Stimulated activated naive CD8-positive, alpha-beta T cell treated with anti-CD3 and anti-CD28 coated beads, Interleukin-15, Interleukin-2, amounts not matched to agents 100 ng/mL and 50 ng/mL, for 24 hours (primary cell): ENCODE measurements at regions not wholly inside any gene's neighbourhood (a gene's known extent, or its start where the extent isn't known, plus 50 kb on each side); places are given as distances from the start of the nearest gene placed in this dataset.

Experiments used
- H3K27ac Mint-ChIP-seq: one replicate; pipeline ENCODE4 v1.8.0; 2021; ENCODE audit warnings: mild to moderate bottlenecking, mixed read lengths
- H3K27me3 Mint-ChIP-seq: one replicate; pipeline ENCODE4 v1.8.0; 2021; ENCODE audit warnings: mixed read lengths
- H3K36me3 Mint-ChIP-seq: one replicate; pipeline ENCODE4 v1.8.0; 2021; ENCODE audit warnings: low read depth, mixed read lengths
- H3K4me1 Mint-ChIP-seq: one replicate; pipeline ENCODE4 v1.8.0; 2021; ENCODE audit warnings: low read depth, mixed read lengths
- H3K4me3 Mint-ChIP-seq: one replicate; pipeline ENCODE4 v1.8.0; 2021; ENCODE audit warnings: mild to moderate bottlenecking, mixed read lengths
- H3K9me3 Mint-ChIP-seq: one replicate; pipeline ENCODE4 v1.8.0; 2021; ENCODE audit warnings: mixed read lengths

DNA sequence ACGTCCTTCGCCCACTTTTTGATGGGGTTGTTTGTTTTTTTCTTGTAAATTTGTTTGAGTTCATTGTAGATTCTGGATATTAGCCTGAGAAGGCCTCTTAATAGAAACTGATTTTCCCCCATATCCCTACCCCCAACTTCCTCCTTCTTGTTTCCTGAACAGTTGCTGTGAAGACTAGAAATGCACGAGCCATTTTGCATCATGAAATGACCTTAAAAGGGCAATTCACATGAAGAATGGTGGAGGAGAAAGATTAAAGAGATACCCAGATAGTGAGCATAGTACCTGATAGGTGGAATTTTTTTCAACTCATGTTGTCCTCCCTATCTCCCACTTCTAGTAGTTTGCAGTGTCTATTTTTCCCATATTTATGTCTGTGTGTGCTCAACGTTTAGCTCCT lies 55.2 kb upstream of the KCNH8 start:
- Mint-ChIP-seq H3K36me3 (no peaks in the 10 kb centered on the region), H3K4me1 (no peaks in the 10 kb centered on the region), H3K4me3 (no peak overlapping the region), H3K27me3 (no peaks in the 10 kb centered on the region), H3K27ac (no peak overlapping the region), H3K9me3 (peaks cover 9% of the 10 kb centered on the region)

DNA sequence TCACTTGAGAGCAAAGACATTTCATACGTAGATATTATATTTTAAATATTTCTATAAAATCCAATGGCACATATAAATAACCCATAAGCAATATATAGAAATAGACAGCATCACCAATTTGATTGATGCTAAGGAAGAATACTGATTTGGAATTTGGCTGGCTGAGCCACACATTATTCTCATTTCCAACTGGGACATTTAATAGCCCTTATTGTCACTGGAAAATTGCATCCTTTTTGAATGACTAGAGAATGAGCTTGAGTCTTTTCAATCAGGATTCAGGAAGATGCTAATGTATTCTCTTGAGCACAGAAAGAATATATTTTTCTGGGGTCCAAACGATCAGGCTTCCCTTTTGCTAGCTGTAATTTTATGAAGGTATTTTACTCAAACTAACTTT lies 70.9 kb upstream of the KCNH8 start:
- Mint-ChIP-seq H3K27ac (no peak overlapping the region), H3K4me1 (no peaks in the 10 kb centered on the region), H3K4me3 (no peak overlapping the region), H3K36me3 (no peaks in the 10 kb centered on the region), H3K9me3 (no peaks in the 10 kb centered on the region), H3K27me3 (peaks cover 4% of the 10 kb centered on the region)

DNA sequence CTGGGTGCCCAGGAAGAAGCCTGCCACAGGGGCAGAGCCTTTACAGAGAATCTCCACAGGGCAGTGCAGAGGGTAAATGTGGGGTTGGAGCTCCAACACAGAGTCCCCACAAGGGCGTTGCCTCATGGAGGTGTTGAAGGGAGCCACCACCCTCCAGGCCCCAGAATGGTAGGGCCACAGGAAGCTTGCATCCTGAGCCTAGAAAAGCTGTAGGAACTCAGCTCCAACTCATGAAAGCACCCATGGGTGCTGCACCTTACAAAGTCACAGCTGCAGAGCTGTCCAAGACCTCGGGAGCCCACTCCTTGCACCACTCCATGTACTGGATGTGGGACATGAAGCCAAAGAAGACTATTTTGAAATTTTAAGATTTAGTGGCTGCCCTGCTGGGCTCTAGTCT lies 73.3 kb upstream of the KCNH8 start:
- Mint-ChIP-seq H3K4me1 (no peaks in the 10 kb centered on the region), H3K27ac (no peak overlapping the region), H3K27me3 (no peaks in the 10 kb centered on the region), H3K9me3 (no peaks in the 10 kb centered on the region), H3K36me3 (no peaks in the 10 kb centered on the region), H3K4me3 (no peak overlapping the region)

DNA sequence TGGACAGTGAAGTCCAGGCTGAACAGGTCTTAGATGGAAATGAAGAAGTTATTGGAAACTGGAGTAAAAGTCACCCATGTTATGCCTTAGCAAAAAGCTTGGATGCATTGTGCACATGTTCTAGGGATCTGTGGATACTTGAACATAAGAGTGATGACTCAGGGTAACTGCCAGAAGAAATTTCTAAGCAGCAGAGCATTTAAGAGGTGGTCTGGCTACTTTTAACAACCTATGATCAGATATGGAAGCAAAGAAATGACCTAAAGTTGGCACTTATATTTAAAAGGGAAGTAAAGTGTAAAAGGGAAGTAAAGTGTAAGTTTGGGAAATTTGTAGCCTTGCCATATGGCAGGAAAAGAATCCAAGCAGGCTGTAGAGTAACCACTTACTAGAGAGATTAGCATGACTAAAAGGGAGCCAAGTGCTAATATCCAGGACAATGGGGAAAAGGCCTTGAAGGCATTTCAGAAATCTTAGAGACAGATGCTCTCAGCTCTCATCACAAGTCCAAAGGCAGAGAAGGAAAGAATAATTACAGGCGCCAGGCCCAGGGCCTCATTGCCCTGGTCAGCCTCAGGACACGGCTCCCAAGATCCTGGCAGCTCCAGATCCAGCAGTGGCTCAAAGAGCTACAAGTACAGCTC lies 73.9 kb upstream of the KCNH8 start:
- H3K4me3 Mint-ChIP-seq, result no peak overlapping the region
- H3K9me3 Mint-ChIP-seq, result no peaks in the 10 kb centered on the region
- no peaks in the 10 kb centered on the region for H3K4me1 Mint-ChIP-seq
- no peak overlapping the region for H3K27ac Mint-ChIP-seq
- H3K36me3 Mint-ChIP-seq, result no peaks in the 10 kb centered on the region
- H3K27me3 Mint-ChIP-seq, result no peaks in the 10 kb centered on the region

DNA sequence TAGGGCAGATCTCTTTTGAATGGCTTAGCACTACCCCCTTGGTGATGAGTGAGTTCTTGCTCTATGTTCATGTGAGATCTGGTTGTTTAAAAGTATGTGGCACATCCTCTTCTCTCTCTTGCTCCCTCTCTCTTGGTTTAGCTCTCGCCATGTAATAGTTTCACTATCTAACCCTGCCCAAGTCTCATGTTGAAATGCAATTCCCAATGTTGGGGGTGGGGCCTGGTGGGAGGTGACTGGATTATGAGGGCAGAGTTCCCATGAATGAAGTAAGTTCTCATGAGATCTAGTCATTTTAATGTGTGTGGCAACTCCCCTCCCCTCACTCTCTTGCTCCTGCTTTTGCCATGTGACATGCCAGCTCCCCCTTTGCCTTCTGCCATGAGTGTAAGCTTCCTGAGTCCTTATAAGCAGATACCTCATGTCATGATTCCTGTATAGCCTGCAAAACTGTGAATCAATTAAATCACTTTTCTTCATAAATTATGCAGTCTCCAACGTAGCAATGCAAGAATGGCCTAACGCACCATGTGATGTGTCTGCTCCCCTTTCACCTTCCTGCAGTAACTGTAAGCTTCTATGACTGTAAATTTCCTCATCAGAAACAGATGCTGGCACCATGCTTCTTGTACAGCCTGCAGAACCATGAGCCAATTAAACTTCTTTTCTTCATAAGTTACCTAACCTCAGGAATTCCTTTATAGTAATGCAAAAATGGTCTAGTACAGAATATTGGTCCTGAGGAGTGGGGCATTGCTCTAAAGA lies 74.8 kb upstream of the KCNH8 start:
- Mint-ChIP-seq H3K36me3 (no peaks in the 10 kb centered on the region), H3K4me1 (no peaks in the 10 kb centered on the region)

DNA sequence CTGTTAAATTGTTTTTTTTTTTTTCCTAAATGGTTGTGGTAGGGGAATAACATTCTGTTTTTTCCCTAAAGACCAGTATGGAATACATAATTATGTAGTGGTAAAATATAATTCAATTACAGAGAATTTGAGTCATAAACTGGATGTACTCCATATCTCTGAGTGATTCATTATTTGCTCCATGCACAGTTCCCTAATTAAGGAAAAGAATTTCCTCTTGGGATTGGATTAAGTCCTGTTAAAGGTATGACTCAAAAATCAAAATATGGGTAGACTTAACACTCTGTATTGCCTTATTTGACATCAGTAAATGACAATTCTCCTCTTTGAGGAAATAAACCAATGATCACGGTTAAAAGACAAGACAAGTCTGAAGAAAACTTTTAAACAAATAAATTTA lies 78.0 kb upstream of the KCNH8 start:
- Mint-ChIP-seq H3K9me3 (no peaks in the 10 kb centered on the region), H3K4me1 (no peaks in the 10 kb centered on the region), H3K4me3 (no peak overlapping the region), H3K27me3 (no peaks in the 10 kb centered on the region), H3K27ac (no peak overlapping the region), H3K36me3 (no peaks in the 10 kb centered on the region)

More for the DNA sequence above, 74.8 kb upstream of the KCNH8 start:
- Mint-ChIP-seq H3K9me3 (no peaks in the 10 kb centered on the region), H3K27me3 (no peaks in the 10 kb centered on the region), H3K4me3 (no peak overlapping the region), H3K27ac (no peak overlapping the region)

DNA sequence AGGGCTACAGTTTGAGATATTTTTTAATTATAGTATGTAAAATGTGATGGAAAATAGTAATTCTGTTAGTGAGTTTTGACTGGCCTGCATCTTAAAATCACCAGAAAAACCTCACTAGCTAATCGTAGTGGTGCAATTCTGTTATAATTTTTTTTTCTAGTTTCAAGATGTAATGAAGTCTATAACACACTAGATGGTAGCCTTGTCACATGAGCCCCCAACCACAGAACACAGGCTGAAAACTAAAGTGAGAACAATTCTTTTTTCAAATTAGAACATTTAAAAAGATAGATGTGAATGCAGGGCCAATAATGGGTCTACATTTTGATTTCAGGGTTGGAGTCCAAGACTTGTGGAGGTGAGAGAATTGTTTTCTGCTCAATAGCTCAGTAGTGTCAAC lies 83.3 kb upstream of the KCNH8 start:
- no peak overlapping the region for H3K4me3 Mint-ChIP-seq
- H3K9me3 Mint-ChIP-seq, result no peaks in the 10 kb centered on the region
- no peak overlapping the region for H3K27ac Mint-ChIP-seq
- no peaks in the 10 kb centered on the region for H3K4me1 Mint-ChIP-seq
- no peaks in the 10 kb centered on the region for H3K27me3 Mint-ChIP-seq
- no peaks in the 10 kb centered on the region for H3K36me3 Mint-ChIP-seq

DNA sequence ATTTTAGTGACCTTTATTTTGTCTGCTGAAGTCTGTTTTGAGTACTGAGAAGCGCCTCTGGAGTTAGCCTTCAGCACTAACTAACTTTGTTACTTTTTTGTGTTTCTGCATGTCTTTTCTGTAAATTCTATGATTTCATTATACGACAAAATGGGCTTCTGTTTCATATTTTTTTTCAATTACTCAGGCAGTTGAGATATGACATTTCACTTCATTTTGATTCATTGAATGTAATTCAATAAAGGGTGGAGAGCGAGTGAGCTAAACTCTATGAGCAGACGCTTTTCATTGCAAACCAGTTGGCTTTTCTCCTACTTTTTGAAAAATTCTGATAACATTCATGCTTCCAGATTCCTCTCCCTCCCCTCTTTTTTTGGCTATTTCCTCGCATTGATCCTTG lies 84.4 kb upstream of the KCNH8 start:
- H3K27me3 Mint-ChIP-seq, result no peaks in the 10 kb centered on the region
- H3K4me3 Mint-ChIP-seq, result no peak overlapping the region
- H3K36me3 Mint-ChIP-seq, result no peaks in the 10 kb centered on the region
- H3K4me1 Mint-ChIP-seq, result no peaks in the 10 kb centered on the region
- no peak overlapping the region for H3K27ac Mint-ChIP-seq
- no peaks in the 10 kb centered on the region for H3K9me3 Mint-ChIP-seq

DNA sequence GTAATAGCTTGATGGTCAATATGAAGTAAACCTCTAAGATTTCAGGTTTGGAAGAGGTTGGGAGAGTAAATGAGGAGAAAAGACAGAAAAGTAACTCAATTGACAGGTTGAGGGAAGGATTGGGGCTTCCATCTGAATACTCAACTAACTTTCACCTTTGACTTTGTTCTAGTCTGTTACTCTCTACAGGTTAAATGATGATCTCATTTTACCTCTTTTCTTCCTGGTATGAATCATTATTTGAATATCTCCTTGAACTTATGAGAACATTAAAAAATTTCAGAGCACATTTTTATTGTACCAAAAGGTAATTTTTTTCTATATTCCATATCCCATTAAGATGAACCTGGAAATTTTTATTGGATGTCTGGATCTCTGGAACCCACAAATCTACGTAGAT lies 87.9 kb upstream of the KCNH8 start:
- Mint-ChIP-seq H3K4me3 (no peak overlapping the region), H3K27me3 (no peaks in the 10 kb centered on the region), H3K36me3 (no peaks in the 10 kb centered on the region), H3K4me1 (no peaks in the 10 kb centered on the region), H3K27ac (no peak overlapping the region), H3K9me3 (no peaks in the 10 kb centered on the region)

DNA sequence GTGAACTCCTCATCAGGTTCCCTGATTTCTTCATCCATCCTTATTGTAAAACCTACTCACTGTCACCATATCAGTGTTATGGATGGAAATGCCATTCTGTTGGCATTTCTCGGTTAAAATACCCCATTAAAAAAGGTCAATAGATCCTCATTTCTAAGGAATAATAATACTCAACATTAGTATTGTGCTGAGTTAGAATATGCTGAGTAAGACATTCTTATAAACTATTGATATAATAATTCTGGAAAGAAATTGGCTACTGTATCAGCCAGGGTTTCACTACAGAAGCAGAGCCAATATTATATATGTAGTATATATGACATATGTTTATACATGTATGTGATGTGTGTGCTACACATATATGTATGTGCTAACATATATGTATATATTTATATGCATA lies 95.4 kb upstream of the KCNH8 start:
- Mint-ChIP-seq H3K4me1 (no peaks in the 10 kb centered on the region), H3K9me3 (no peaks in the 10 kb centered on the region), H3K27ac (no peak overlapping the region), H3K36me3 (no peaks in the 10 kb centered on the region), H3K27me3 (no peaks in the 10 kb centered on the region), H3K4me3 (no peak overlapping the region)

DNA sequence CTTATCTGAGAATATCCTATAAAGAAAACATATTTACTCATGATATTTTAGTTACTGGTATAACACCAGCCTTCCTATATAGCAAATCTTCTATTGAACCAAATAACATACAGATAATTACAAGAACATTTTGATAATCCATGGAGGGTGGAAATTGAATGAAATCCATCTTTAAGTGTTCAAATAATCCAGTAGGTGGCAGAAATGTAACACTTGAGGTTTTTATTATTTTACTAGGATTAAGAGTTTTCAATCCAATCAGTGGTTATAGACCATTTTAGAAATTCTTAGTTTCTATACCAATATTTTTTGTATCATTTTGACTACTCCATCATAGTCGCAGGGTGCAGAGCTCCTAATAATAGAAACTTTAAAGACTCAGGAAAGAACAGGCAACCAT lies 101.9 kb upstream of the KCNH8 start:
- no peak overlapping the region for H3K4me3 Mint-ChIP-seq
- H3K9me3 Mint-ChIP-seq, result no peaks in the 10 kb centered on the region
- H3K27ac Mint-ChIP-seq, result no peak overlapping the region
- H3K27me3 Mint-ChIP-seq, result no peaks in the 10 kb centered on the region
- H3K4me1 Mint-ChIP-seq, result no peaks in the 10 kb centered on the region
- no peaks in the 10 kb centered on the region for H3K36me3 Mint-ChIP-seq

DNA sequence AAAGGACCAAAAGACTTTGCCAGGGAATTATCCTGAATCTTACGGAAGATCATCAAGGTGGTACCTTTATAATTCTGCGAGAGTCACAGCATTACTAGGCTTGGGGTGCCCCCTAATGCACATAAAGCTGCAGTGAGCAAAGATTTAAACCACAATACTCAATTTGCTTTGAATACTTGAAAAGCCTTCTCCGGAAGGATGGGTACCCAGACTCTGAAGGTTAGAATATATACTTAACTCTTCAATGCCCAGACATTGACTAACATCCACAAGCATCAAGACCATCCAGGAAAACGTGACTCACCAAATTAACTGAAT lies 117.8 kb upstream of the KCNH8 start:
- no peaks in the 10 kb centered on the region for H3K4me1 Mint-ChIP-seq
- no peaks in the 10 kb centered on the region for H3K36me3 Mint-ChIP-seq

DNA sequence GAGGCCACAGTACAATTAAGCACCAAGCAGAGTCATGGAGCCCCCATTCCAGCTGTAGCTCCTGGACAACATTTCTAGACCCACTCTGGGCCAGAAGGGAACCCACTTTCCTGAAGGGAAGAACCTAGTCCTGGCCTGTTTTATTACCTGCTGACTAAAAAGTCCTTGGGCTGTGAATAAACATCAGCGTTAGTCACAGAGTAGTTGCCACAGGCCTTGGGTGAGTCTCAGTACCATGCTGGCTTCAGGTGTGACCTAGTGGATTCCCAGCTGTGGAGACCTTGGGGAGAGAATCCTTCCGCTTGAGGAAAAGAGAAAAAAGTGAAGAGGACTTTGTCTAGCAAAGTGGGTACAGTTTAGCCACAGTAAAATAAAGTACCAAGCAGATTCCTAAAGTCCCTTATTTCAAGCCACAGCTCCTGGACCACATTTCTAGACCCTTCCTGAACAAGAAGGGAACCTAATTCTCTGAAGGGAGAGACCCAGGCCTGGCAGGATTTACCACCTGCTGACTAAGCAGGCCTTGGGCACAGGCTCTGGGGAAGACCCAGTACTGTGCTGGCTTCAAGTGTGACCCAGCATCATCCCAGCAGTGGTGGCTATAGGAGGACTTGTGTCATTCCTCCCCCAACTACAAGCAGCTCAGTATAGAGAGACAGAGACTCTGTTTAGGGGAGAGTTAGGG lies 118.3 kb upstream of the KCNH8 start:
- Mint-ChIP-seq H3K27ac (no peak overlapping the region), H3K36me3 (no peaks in the 10 kb centered on the region), H3K4me1 (no peaks in the 10 kb centered on the region), H3K9me3 (no peaks in the 10 kb centered on the region), H3K4me3 (no peak overlapping the region), H3K27me3 (peaks cover 7% of the 10 kb centered on the region)

More for the DNA sequence above, 117.8 kb upstream of the KCNH8 start:
- H3K27ac Mint-ChIP-seq, result no peak overlapping the region
- peaks cover 7% of the 10 kb centered on the region for H3K27me3 Mint-ChIP-seq
- H3K9me3 Mint-ChIP-seq, result no peaks in the 10 kb centered on the region
- H3K4me3 Mint-ChIP-seq, result no peak overlapping the region

DNA sequence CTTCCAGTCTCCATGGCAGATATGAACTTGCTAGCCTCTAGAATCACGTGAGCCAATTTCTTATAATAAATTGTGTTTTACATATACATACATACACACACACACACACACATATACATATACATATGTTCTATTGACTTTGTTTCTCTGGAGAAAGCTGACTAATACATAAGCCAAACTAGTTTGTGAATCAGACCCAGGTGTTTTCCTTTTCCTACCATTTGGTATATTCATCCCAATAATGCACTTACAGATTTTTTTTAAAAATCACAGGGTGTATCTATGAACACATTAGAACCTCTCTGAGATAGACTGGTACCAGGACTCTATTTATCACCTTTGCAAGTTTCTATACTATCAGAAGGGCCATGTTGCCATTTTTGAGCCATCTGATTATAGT lies 122.9 kb upstream of the KCNH8 start:
- no peaks in the 10 kb centered on the region for H3K9me3 Mint-ChIP-seq
- no peaks in the 10 kb centered on the region for H3K36me3 Mint-ChIP-seq
- peaks cover 7% of the 10 kb centered on the region for H3K27me3 Mint-ChIP-seq
- H3K4me3 Mint-ChIP-seq, result no peak overlapping the region
- no peaks in the 10 kb centered on the region for H3K4me1 Mint-ChIP-seq
- no peak overlapping the region for H3K27ac Mint-ChIP-seq

DNA sequence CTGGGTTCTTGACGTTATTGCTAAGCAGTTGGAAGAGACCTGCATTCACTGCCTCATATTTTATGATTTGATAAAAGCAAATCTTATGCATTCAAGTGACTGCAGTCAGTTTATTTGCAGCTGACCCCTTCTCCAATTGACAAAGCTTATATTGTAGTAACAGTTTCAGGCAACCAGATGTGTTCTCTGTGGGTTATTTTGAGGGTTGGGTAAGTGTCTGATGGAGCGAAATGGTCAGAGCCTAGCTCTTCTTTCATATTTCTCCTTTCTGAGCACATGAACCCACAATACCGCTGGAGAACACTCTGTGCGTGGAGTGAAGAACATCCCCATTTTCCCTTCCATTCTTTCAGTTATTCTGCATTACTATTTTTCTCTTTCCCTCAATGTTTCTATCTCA lies 125.8 kb upstream of the KCNH8 start:
- H3K27ac Mint-ChIP-seq, result no peak overlapping the region
- H3K36me3 Mint-ChIP-seq, result no peaks in the 10 kb centered on the region
- peaks cover 6% of the 10 kb centered on the region for H3K27me3 Mint-ChIP-seq
- no peaks in the 10 kb centered on the region for H3K4me1 Mint-ChIP-seq
- H3K4me3 Mint-ChIP-seq, result no peak overlapping the region
- no peaks in the 10 kb centered on the region for H3K9me3 Mint-ChIP-seq

DNA sequence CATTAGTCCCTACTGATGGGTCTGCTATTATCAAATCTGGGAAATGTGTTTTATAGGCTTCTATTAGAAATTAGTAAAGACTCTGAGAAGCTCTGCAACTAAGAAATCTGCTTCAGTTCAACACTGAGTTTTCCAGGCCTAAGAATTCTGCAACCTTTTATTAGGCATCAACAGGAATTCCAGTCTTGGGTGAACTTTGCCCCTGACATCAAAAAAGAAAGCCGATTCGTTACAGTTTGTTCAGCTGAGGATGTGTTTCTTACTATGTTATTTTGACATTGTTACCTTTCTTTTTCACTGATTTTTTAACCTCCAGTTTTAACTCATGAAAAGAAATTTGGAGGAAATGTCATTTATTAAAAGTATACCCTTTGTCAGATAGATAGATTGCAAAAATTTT lies 131.5 kb upstream of the KCNH8 start:
- H3K27ac Mint-ChIP-seq, result no peak overlapping the region
- H3K27me3 Mint-ChIP-seq, result no peaks in the 10 kb centered on the region
- H3K9me3 Mint-ChIP-seq, result no peaks in the 10 kb centered on the region
- no peaks in the 10 kb centered on the region for H3K36me3 Mint-ChIP-seq
- no peaks in the 10 kb centered on the region for H3K4me1 Mint-ChIP-seq
- H3K4me3 Mint-ChIP-seq, result no peak overlapping the region
